PFSK-1 (cell line): ENCODE measurements at regions not wholly inside any gene's neighbourhood (a gene's known extent, or its start where the extent isn't known, plus 50 kb on each side); places are given as distances from the start of the nearest gene placed in this dataset.

Source experiments
- POLR2AphosphoS5 ChIP-seq: IDR thresholded peaks from 2 replicates; pipeline ENCODE4 v1.6.1; 2012; ENCODE audit warnings: low read depth, mild to moderate bottlenecking, control low read depth, low read length, moderate library complexity
- SIN3A ChIP-seq: IDR thresholded peaks from 2 replicates; pipeline ENCODE4 v1.6.1; 2012; ENCODE audit warnings: mild to moderate bottlenecking, low read length, moderate library complexity, borderline replicate concordance; ENCODE audit not compliant: insufficient read depth
- TF ChIP-seq, protein P1 (sequence below), 2 experiments: IDR thresholded peaks; 2 replicates each; pipeline versions ENCODE4 v1.6.1 to v1.8.0; 2011 to 2012; ENCODE audit warnings: low read depth in 2 of 2, low read length in 2 of 2, control low read depth in 1 of 2, inconsistent platforms in 1 of 2, mild to moderate bottlenecking in 1 of 2, moderate library complexity in 1 of 2; ENCODE audit not compliant: insufficient read depth in 1 of 2

GRCh38 chr1:55301912-55302311 is 86.7 kb upstream of the USP24 start:
- TF ChIP-seq, protein P1, sequence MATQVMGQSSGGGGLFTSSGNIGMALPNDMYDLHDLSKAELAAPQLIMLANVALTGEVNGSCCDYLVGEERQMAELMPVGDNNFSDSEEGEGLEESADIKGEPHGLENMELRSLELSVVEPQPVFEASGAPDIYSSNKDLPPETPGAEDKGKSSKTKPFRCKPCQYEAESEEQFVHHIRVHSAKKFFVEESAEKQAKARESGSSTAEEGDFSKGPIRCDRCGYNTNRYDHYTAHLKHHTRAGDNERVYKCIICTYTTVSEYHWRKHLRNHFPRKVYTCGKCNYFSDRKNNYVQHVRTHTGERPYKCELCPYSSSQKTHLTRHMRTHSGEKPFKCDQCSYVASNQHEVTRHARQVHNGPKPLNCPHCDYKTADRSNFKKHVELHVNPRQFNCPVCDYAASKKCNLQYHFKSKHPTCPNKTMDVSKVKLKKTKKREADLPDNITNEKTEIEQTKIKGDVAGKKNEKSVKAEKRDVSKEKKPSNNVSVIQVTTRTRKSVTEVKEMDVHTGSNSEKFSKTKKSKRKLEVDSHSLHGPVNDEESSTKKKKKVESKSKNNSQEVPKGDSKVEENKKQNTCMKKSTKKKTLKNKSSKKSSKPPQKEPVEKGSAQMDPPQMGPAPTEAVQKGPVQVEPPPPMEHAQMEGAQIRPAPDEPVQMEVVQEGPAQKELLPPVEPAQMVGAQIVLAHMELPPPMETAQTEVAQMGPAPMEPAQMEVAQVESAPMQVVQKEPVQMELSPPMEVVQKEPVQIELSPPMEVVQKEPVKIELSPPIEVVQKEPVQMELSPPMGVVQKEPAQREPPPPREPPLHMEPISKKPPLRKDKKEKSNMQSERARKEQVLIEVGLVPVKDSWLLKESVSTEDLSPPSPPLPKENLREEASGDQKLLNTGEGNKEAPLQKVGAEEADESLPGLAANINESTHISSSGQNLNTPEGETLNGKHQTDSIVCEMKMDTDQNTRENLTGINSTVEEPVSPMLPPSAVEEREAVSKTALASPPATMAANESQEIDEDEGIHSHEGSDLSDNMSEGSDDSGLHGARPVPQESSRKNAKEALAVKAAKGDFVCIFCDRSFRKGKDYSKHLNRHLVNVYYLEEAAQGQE (IDR thresholded peaks at IDR 0.05; ENCODE audit: insufficient read depth in 1 of 2, low read depth in 2 of 2, low read length in 2 of 2): no peak
- TF ChIP-seq POLR2AphosphoS5 (no peak), SIN3A (no peak)
